Right renal cortex interstitium (tissue), 3 donors: ENCODE measurements at regions not wholly inside any gene's neighbourhood (a gene's known extent, or its start where the extent isn't known, plus 50 kb on each side); places are given as distances from the start of the nearest gene placed in this dataset.

Experiments used
- DNase-seq, 3 donors: peaks; one replicate each; pipeline ENCODE4 v3.0.0-alpha.2; 2013; ENCODE audit warnings: low read depth in 3 of 3, low spot score in 2 of 3

DNA sequence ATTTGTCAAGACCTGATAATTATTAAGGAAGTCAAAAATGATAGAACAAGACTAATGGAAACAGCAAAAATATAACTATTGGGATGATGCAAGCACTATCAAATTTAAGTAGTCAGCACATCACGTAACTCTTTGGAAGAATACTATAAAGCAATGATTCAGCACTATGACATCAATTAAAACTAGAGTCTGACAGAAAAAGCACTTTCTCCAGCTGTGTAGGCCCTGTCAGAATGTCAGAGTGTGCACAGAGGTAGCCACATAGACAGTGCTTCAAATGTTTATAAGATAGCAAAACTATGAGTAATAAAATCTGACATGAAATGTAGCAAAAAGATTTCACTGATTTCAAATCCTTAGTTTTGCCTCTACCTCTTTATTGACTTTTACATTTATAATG, 1226.6 kb upstream of the ADGRL3 start:
- DNase-seq = no peak

DNA sequence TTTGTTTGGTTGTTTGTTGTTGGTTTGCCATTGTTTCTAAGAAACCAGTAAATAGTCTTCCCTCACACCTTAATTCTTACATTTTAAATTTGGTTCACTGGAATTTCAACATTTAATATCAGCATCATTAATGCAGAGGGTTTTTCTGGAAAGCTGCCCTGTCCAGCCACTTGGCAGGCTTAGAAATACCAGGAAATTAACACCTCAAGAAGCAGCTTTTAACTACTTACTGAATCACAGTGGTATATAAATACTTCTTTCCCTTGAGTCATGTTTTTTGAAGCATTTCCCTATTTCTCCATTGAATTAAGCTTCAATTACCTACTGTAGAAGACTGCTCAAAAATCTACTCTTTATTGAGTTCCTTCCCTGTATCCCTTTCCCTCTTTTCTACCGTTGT, 1221.1 kb upstream of the ADGRL3 start:
- no peak for DNase-seq

DNA sequence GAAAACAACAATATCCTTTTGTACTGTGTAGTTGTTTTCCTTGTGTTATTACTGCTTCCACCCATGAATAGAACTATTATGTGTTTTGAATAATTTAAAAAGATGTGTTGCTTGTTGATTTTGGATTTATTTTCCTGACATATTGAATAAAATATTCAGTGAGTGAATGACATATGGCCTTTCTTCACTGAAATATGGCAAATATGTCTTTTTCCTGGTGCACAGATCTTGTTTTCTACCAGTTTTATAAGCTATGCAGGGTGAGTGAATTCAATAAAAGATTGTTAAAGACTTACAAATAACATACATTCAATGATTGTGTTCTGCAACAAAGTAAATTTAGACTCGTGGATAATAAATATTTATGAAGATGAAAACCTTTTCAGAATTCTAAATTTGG, 1216.3 kb upstream of the ADGRL3 start:
- DNase-seq = no peak

DNA sequence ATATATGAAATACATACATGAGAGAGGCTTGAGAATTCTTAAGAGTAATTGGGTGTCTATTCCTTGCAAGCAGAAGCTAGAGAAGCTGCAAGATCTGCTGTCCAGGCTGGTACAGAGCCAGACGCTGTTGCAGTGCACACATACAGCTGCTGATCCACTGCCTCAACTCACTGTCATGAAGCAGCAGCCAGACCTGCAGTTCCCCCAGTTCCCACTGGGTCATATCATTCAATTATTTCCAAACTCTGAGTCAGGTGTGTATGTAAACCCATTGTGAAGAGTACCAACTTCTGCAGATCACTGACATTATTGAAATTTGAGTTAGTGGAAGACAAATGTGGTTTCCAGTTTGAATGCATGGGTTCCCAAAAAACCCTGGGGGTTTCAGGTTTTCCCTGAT, 1212.8 kb upstream of the ADGRL3 start:
- no peak for DNase-seq

DNA sequence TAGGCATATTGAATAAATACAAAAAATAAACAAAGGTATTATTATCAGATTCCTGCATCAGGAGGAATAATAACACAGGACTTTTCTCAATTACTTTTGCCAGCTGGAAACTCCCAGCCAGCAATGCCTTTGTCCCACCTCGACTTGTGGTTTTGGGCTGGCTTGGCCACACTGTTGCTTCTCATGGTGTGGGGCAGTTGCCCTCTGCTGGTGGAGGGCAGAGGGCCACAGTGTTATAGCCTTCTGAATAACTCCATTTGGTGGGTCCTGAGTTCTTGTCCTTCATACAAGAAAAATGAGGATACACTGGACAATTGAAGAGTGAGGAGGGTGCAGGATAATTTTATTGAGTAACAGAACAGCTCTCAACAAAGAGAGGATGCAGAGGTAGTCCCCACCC, 1206.0 kb upstream of the ADGRL3 start:
- no peak for DNase-seq

DNA sequence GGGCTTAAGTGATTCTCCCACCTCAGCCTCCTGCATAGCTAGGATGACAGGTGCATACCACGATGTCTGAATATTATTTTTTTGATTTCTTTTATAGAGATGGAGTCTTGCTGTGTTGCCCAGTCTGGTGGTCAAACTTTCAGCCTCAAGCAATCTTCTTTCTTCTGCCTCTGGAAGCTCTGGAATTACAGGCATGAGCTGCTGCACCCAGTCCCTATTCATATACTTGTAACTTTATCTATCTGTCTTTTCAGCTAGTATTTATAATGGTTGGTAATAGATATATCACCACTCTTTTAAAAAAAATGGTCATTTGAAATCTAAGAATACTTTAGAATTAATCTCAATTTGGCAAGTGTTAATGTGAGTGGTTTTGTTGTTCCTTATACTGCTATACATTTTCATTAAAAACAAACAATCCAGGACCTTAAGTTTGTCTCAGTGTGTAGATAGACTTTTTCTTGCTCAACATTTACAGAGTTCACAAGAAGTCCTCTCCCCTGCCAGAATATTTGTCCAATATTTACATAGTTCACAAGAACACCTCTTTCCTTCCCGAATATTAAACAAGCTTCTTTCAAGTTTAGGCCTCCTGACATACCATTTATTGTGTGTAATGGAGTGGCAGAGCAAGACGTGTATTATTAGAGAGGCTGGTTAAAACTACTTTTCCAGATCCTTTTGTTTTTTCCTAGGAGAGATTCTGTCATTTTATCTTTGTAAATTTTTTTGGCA, 1197.4 kb upstream of the ADGRL3 start:
- no peak for DNase-seq

DNA sequence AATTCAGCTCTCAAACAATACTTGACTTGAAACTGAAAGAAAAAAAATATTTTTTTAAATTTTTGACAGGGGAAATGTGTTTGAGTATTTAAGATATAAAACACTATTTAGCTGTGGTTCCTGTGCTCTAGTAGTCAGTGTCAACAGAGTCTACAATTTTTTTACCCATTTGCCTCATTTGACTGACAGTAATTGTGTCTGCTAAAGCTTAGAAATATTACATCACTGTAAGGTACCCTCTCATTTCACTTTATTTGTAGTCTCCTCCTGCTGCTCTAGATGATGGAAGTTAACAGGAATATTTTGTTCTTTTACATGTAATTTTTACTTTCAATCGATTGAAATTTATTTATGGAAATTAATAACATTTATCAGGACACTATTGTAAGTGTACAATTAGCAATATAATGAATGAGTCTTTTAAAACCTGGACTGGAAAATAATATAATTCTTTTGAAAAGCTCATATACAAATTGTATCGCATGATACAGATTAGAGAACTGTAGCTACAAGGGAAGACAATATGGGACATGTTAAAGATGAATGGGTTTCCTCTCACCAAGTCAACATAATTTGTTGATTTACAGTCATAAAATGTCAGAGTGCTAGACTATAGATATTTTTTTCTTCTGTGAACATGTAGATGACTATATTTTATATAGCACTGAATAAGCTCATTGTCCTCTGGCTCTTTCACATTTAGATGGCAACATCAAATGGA, 1186.5 kb upstream of the ADGRL3 start:
- no peak for DNase-seq

DNA sequence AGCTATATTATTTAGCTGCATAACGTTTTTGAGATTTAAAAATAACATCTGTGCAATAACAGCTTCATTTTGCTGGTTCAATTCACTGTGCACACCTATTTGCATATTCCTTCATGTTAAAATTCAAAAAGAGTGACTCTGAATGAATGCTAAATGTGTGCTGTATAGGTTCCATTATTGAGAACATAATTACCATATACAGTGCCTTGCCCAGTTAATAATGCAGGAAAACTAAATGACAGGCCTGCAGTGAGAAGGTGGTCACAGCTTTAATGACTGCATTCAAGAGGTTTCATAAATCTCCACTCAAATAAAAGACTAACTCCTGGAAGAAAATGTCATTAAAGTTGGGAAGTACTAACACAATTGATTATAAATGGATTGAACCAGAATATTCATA, 1183.2 kb upstream of the ADGRL3 start:
- no peak for DNase-seq

DNA sequence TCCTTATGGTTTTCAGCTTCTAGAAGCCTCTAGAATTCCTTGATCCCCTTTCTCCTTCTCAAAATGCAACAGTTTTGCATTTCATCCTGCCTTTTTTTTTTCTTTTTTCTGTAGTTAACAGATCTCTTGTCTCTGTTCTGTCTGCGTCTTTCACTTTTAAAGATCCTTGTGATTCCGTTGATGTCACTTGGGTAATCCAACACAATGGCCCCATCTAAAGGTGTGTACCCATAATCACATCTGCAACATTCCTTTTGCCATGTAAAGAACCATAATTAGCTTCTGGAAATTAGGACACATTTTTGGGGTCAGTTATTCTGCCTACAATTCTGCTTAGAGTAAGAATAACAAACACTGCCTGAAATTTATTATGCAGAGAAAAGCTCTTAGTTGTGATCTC, 1180.9 kb upstream of the ADGRL3 start:
- no peak for DNase-seq

DNA sequence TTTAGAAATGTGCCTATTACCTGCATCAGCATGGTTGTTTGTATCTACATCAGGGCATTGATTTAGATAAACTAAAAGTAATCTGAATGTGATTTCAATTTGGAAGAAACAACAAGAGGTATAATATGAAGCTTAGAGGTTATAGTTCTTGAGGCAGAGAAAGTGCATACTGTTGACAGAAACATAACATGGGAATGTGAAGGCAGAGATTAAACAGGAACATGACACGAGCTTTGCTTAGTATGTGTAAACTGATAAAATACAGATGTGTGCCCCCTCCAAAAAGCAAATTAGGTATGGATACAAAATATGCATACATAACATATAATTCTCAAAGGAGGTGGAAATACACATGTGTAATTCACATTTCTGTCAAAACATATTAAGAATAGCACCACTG, 1180.2 kb upstream of the ADGRL3 start:
- DNase-seq = no peak

DNA sequence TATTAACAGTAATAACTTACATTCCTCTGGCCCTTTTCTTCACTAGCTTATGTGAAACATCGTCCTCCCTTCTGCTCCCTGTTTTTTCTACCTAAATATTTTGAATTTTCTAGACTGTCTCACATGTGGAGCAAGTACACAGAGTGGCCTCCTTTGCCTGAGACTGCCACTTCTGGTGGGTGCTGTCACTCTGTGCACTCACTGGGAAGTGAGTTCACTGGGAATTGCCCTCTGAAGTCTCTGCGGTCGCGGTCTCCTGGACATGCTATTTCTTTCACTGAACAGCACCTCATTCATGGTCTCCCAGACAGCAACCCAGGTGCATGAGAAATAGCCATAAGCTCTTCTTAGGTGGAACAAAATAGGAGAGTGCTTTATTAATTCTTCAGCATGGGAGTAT, 1179.7 kb upstream of the ADGRL3 start:
- DNase-seq = no peak

DNA sequence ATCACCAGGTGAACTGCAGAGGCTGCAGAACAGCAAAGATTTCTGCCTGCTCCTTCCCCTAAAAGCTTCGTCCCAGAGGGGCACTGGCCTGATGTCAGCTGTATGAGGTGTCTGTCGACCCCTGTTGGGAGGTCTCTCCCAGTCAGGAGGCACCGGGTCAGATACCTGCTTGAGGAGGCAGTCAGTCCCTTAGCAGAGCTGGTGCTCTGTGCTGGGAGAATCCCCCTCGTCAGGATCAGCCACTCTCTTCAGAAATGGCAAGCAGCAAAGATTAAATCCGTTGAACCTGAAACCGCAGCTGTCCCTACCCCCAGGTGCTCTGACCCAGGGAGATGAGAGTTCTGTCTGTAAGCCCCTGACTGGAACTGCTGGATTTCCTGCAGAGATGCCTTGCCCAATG, 1166.3 kb upstream of the ADGRL3 start:
- DNase-seq = no peak

DNA sequence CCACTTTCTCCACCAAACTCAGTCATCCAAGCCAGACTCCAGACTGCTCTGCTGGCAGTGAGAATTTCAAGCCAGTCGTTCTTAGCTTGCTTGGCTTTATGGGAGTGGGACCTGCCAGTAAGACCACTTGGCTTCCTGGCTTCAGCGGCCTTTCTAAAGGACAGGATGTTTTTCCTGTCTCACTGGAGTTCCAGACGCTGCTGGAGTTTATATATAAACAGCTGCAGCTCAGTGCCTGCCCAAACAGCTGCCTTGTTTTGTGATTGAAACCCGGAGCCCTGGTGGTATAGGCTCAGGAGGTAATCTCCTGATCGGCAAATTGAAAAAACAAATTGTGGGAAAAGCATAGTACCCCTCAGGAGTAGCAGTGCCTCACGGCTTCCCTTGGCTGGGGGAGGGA, 1165.8 kb upstream of the ADGRL3 start:
- no peak for DNase-seq

DNA sequence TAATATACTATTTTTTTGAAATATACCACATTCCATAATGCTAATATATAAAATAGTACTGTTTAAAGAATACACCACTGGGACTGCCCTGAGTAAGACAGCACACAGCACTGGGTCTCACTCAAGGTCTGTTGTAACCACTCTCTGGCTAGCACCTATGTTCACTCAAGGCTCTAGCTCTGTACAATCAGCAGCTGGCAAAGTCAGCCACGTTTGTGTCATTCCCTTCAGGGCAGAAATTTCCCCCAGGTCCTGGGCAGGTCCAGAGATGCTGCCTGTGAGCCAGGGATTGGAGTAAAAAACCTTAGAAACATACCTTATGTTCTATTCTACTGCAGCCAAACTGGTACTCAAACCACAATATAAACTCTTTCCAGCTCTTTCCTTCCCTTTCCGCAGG, 1160.2 kb upstream of the ADGRL3 start:
- DNase-seq = no peak

DNA sequence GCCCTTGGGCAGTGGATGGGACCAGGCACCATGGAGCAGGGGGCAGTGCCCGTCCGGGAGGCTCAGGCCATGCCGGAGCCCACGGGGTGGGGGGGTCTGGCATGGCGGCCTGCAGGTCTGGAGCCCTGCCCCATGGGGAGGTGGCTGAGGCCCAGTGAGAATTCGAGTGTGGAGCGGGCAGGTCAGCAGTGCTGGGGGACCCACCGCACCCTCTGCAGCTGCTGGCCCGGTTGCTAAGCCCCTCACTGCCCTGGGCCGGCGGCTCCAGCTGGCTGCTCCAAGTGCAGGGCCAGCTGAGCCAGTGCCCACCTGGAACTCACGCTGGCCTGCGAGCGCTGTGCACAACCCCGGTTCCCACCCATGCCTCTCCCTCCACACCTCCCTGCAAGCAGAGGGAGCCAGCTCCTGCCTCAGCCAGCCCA, 1157.9 kb upstream of the ADGRL3 start:
- no peak for DNase-seq

DNA sequence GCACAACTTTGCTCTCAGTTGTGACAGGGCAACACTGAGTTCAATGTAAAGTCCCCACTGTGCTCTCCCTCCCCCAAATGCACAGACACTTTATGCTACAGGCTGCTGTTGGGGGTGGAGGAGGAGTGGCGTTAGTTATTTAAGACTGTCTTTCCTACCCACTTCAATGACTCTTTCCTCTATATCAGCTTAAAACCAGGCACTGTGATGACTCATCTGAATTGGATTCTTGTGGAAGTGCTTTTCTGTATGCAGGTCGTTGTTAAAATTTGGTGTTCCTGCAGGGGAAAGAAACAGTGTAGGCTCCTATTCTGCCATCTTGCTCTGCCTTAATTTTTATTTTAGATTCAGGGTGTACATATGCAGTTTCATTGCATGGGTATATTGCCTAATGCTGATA, 1157.2 kb upstream of the ADGRL3 start:
- DNase-seq = no peak

DNA sequence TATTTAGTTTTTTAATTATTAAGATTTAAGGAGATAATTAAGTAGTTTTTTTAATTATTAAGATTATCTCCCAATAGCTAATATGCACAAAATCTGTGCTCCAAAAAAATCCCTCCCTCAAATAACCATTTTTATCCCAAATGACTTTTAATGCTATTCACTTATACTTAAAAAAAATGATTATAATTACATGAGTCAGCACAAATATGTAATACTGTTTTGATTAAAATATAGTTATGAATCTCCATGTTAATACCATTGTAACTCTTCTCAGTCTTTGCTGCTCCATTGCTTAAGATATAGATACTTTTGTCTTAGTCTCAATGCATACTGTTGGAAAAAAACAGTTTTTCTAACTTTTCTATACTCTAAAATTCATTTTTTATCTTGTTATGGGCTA, 1121.1 kb upstream of the ADGRL3 start:
- no peak for DNase-seq

DNA sequence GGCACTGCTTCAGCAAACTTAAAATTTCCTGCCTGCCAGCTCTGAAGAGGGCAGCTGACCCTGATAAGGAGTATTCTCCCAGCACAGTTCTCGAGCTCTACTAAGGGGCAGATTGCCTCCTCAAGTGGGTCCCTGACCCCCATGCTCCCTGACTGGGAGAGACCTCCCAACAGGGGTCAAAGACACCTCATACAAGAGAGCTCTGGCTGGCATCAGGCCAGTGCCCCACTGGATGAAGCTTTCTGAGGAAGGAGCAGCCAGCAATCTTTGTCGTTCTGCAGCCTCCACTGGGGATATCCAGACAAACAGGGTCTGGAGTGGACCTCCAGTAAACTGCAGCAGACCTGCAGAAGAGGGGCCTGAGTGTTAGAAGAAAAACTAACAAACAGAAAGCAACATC, 1118.3 kb upstream of the ADGRL3 start:
- no peak for DNase-seq

DNA sequence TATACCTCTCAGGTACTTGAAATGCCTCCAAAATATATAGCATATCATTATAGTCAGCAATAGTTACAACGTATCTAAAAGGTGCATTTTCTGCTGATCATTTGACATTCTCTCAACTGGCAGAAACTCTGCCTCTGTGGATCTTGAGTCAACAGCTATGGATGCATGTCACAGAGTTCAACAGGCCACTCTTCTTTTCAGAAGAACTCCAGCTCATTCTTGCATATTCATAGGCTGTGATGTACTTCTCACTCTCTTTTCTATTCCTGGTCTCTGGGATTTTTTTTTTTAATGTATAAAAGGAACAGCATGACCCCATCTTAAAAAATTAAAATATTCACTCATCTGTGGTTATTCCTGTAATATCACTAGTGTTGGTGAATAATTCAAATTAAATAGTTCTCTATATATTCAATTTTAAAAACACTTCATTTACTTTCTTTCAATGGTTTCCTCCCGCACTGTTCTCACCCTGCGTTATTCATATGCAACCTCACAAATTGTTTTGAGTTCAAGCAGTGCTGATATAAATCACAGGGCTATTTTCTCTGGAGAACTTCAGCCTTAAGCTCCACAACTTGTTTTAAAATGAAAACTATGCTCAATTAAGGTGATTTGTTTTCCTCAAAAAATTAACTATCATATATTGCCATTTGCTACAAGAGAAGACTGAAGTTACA, 1111.2 kb upstream of the ADGRL3 start:
- DNase-seq = no peak

DNA sequence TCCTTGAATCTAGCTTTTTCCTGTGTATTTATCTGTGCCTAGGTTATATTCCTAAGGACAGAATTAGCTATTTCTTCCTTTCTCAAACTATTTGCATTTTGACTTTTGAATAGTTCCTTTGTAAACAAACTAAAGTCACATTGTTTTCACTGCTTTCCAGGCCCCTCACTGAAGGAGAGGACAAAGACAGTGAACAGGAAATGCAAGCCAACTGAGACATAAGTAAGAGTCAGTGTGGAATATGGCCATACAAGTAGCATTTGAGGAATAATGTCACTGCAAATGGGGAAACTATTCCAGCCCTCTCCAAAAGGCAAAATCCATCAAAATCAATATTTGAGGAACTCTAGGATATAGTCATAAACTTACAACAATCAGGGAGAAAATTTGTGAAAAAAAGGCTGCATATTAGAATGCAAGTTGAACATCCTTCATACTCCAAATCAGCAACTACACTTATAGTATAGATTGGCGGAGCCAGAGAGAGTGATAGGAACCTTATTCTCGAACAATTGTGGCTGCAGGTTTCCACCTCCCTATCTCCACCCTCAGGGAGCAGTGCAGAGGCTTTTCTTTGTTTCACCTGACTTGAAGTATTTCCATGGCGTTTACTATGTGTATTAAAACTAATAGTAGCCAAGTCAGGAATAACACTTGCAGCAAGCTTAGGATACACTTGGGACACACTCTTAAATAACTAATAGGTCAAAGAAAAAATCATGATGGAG, 1110.4 kb upstream of the ADGRL3 start:
- no peak for DNase-seq

DNA sequence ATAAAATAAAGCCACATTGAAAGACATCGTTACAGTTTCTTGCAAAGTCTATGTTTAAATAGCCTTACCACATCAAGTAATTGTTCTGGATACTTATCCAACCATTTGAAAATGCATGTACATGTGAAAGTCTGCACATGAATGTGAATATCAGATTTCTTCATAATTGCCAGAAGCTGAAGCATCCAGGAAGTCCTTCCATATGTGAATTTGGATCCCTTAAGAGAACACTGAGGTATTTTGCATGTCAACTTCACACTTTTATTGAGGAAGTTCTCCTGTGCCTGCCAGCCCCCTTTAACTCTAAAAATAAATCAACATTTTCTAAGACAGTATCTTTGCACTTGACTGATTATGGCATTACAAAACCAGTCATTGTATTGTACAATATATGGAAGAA, 1103.5 kb upstream of the ADGRL3 start:
- DNase-seq = no peak
